ENCODE measurements at regions not wholly inside any gene's neighbourhood (a gene's known extent, or its start where the extent isn't known, plus 50 kb on each side); places are given as distances from the start of the nearest gene placed in this dataset.

DNA sequence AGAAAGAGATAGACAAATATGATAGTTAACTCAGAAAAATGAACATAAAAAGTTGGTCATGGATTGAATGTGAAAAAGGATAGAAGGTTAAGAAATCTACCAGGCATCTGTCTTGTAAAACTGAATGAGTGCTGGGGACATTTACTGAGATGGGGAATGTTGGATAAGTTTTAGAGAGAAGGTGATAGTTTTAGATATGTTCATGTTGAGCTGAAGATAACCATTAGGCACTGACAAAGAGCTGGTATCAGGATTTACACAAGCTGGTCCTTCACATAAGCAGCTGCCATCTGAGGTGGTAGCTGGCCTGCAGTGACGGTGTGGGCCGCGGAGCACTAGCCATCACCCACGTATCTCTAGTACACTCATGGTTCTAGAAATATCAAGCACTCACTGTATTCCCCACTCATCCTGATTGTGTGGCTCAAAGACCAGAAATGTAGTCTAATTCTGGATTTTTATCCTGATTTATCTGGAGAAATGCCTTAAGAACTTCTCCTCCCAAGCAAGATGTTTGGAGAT is 194.4 kb upstream of the KCNJ16 start:
- TF ChIP-seq, protein P1, sequence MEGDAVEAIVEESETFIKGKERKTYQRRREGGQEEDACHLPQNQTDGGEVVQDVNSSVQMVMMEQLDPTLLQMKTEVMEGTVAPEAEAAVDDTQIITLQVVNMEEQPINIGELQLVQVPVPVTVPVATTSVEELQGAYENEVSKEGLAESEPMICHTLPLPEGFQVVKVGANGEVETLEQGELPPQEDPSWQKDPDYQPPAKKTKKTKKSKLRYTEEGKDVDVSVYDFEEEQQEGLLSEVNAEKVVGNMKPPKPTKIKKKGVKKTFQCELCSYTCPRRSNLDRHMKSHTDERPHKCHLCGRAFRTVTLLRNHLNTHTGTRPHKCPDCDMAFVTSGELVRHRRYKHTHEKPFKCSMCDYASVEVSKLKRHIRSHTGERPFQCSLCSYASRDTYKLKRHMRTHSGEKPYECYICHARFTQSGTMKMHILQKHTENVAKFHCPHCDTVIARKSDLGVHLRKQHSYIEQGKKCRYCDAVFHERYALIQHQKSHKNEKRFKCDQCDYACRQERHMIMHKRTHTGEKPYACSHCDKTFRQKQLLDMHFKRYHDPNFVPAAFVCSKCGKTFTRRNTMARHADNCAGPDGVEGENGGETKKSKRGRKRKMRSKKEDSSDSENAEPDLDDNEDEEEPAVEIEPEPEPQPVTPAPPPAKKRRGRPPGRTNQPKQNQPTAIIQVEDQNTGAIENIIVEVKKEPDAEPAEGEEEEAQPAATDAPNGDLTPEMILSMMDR (IDR thresholded peaks at IDR 0.05): no peak
- TF ChIP-seq POLR2A (IDR thresholded peaks at IDR 0.05): no peak

Data from testis (tissue), 2 donors.